A673 (cell line): ENCODE measurements at regions not wholly inside any gene's neighbourhood (a gene's known extent, or its start where the extent isn't known, plus 50 kb on each side); places are given as distances from the start of the nearest gene placed in this dataset.

Source experiments
- BruUV-seq: library from RNA; stranded (reverse); fragments of 400-500 nt; replicated peaks from 2 replicates; lab custom pipeline; 2021; lab: Mats Ljungman, UMichigan
- CTCF ChIA-PET: fragments of 300-600 bp; sonication (Branson Sonifier 250); formaldehyde crosslinking; loops from one replicate; lab custom pipeline; 2022; ENCODE audit warnings: antibody characterized with exemption; lab: Charles Lee
- POLR2A ChIA-PET: fragments of 300-600 bp; sonication (Branson Sonifier 250); formaldehyde crosslinking; loops from one replicate; lab custom pipeline; 2022; ENCODE audit warnings: antibody characterized with exemption; ENCODE audit not compliant: low non-redundant PET; lab: Charles Lee
- DNase-seq: peaks from one replicate; pipeline ENCODE4 v3.0.0-alpha.2; 2015; ENCODE audit warnings: low spot score
- H3K27ac ChIP-seq: fragments of 200-600 bp; sonication (generic); 2 replicates; pipeline ENCODE4 v1.5.1; 2016; ENCODE audit warnings: mixed run types, low read depth, mild to moderate bottlenecking, mixed read lengths, antibody characterized with exemption, low read length; ENCODE audit not compliant: poor library complexity, severe bottlenecking
- H3K27me3 ChIP-seq: fragments of 200-600 bp; sonication (generic); replicated peaks from 2 replicates; pipeline ENCODE4 v1.6.1; 2017; ENCODE audit warnings: mixed run types, low read depth, mild to moderate bottlenecking, mixed read lengths, antibody characterized with exemption, low read length; ENCODE audit not compliant: insufficient read depth, poor library complexity
- H3K36me3 ChIP-seq: fragments of 200-600 bp; sonication (generic); 2 replicates; pipeline ENCODE4 v1.6.1; 2016; ENCODE audit warnings: mixed run types, mild to moderate bottlenecking, mixed read lengths, antibody characterized with exemption, low read length; ENCODE audit not compliant: insufficient read depth, poor library complexity, severe bottlenecking
- H3K4me1 ChIP-seq: fragments of 200-600 bp; sonication (generic); 2 replicates; pipeline ENCODE4 v1.6.1; 2017; ENCODE audit warnings: mixed run types, mild to moderate bottlenecking, mixed read lengths, antibody characterized with exemption, low read length; ENCODE audit not compliant: insufficient read depth, poor library complexity, severe bottlenecking
- H3K4me3 ChIP-seq: fragments of 200-600 bp; sonication (generic); 2 replicates; pipeline ENCODE4 v1.5.1; 2016; ENCODE audit warnings: low read depth, mixed run types, mild to moderate bottlenecking, mixed read lengths, low read length; ENCODE audit not compliant: poor library complexity, severe bottlenecking
- H3K9me3 ChIP-seq: fragments of 200-600 bp; sonication (generic); 2 replicates; pipeline ENCODE4 v1.6.1; 2016; ENCODE audit warnings: mixed run types, low read depth, mild to moderate bottlenecking, mixed read lengths, antibody characterized with exemption, low read length; ENCODE audit not compliant: poor library complexity, severe bottlenecking
- EZH2 ChIP-seq: fragments of 200-600 bp; sonication (generic); IDR thresholded peaks from 2 replicates; pipeline ENCODE4 v1.6.1; 2017; ENCODE audit warnings: borderline replicate concordance, low read depth, mild to moderate bottlenecking, mixed read lengths, antibody characterized with exemption, low read length; ENCODE audit not compliant: poor library complexity, severe bottlenecking
- intact Hi-C: fragments of 100-400 bp; cut with micrococcal nuclease; formaldehyde crosslinking; loops from one replicate; pipeline ENCODE4 v1.10.0; 2022; ENCODE audit not compliant: unreplicated experiment
- TF ChIP-seq, protein P1 (sequence below): fragments of 300-800, 200-600 bp; sonication (generic); conservative IDR thresholded peaks from 2 replicates; pipeline ENCODE4 v1.5.1; 2017; ENCODE audit warnings: low read depth, mild to moderate bottlenecking, antibody characterized with exemption, low read length, moderate library complexity, mixed read lengths

DNA sequence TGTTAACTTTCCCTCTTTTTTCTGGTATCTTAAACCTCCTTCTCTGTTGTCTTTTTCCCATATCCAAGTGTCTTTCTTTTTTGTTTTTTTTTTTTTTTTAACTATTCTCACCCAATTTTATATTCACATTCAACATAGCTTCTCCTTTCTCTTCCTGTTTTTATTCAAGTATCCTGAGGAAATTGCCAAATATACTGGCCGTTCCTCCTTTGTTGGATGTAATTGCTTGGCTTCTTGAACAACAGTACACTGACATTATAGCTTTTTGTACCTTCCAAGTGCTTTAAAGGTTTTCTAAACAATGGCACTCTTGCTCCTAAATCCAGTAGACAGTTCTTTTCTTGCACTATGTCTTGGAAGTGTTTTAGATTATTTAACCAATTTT is 1146.8 kb downstream of the MAT2B start:
- TF ChIP-seq, protein P1, sequence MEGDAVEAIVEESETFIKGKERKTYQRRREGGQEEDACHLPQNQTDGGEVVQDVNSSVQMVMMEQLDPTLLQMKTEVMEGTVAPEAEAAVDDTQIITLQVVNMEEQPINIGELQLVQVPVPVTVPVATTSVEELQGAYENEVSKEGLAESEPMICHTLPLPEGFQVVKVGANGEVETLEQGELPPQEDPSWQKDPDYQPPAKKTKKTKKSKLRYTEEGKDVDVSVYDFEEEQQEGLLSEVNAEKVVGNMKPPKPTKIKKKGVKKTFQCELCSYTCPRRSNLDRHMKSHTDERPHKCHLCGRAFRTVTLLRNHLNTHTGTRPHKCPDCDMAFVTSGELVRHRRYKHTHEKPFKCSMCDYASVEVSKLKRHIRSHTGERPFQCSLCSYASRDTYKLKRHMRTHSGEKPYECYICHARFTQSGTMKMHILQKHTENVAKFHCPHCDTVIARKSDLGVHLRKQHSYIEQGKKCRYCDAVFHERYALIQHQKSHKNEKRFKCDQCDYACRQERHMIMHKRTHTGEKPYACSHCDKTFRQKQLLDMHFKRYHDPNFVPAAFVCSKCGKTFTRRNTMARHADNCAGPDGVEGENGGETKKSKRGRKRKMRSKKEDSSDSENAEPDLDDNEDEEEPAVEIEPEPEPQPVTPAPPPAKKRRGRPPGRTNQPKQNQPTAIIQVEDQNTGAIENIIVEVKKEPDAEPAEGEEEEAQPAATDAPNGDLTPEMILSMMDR = no peak
- no peak for TF ChIP-seq EZH2
- Histone ChIP-seq H3K36me3 (no peaks in the 10 kb centered on the region), H3K27me3 (no peaks in the 10 kb centered on the region), H3K4me3 (no peak overlapping the region), H3K9me3 (no peaks in the 10 kb centered on the region), H3K27ac (no peak overlapping the region), H3K4me1 (no peaks in the 10 kb centered on the region)
- BruUV-seq = no TSS peak
- DNase-seq = no peak
- POLR2A ChIA-PET = no interaction called here
- intact Hi-C loops = no loop called here
- CTCF ChIA-PET = no interaction called here

DNA sequence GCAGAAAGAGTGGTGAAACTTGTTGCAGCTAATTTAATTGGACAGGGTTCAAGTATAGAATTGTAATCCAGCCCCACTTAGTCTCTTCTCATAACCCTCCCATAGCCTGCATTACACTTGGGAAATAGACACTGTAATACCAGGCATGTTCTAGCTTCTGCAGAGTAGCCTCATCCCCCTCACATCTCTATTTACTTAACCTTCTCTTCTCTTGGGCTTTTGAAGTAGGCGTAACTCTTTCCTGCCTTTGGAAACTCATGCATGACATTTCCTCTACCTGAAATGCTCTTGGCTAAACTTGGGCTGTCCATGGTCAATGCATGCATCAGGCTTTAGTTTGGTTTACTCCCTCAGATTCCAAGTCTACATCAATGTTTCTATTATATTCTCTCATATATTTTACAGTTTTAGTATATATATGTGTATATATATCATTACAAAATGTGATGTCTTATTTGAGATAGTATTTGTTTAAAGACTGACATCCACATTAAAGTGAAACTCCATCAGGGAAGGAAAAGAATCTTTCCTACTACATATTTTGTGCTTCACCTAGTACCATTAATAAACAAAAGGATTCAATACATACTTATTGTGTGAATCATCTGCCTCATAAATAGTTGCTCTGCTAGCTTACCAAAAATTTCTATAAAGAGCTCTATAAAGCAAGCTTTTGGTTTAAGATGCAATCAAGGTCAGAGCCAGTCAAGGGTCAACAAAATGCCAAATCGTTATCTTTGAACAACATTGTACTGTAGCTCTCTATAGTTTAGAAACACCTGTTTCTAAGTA is 1158.0 kb downstream of the MAT2B start:
- ChIA-PET POLR2A (no interaction called here), CTCF (no interaction called here)
- intact Hi-C loops = no loop called here
- H3K36me3 ChIP-seq = no peaks in the 10 kb centered on the region
- DNase-seq = no peak
- no peaks in the 10 kb centered on the region for H3K9me3 ChIP-seq
- BruUV-seq = no TSS peak
- H3K4me3 ChIP-seq = no peak overlapping the region
- no peak overlapping the region for H3K27ac ChIP-seq
- no peak for TF ChIP-seq EZH2
- TF ChIP-seq, protein P1 = no peak
- no peaks in the 10 kb centered on the region for H3K4me1 ChIP-seq
- no peaks in the 10 kb centered on the region for H3K27me3 ChIP-seq

DNA sequence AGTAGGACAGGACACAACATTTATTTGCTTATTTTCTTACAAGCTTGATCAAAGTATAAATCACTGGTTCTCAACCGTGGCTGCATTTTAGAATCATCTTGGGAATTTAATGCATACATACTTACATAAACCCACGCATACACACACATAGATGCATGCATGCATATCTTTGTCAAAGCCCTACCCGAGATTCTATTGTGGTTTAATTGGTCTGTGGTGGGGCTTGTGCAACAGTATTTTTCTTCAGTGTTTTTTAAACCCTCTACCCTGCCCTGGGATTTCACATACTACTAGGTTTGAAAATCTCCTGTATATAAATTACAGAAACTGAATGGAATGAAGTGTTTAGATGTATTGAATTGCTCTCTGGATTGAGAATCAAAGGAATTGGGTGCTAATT is 1166.2 kb downstream of the MAT2B start:
- H3K4me1 ChIP-seq = no peaks in the 10 kb centered on the region
- intact Hi-C loops = loop anchor here (5.0 kb wide), 1 partner anchor 1104 kb away; no protein-coding TSS in a partner anchor
- no peak for DNase-seq
- no peak overlapping the region for H3K4me3 ChIP-seq
- H3K36me3 ChIP-seq = no peaks in the 10 kb centered on the region
- no peaks in the 10 kb centered on the region for H3K9me3 ChIP-seq
- H3K27me3 ChIP-seq = no peaks in the 10 kb centered on the region
- POLR2A ChIA-PET = no interaction called here
- H3K27ac ChIP-seq = no peak overlapping the region
- CTCF ChIA-PET = no interaction called here
- BruUV-seq = no TSS peak
- TF ChIP-seq, protein P1 = no peak
- TF ChIP-seq EZH2 = no peak
